ENCODE measurements at regions not wholly inside any gene's neighbourhood (a gene's known extent, or its start where the extent isn't known, plus 50 kb on each side); places are given as distances from the start of the nearest gene placed in this dataset.
A peak's percentile ranks its signal among the peaks of the same experiment; 100 is the strongest.

DNA sequence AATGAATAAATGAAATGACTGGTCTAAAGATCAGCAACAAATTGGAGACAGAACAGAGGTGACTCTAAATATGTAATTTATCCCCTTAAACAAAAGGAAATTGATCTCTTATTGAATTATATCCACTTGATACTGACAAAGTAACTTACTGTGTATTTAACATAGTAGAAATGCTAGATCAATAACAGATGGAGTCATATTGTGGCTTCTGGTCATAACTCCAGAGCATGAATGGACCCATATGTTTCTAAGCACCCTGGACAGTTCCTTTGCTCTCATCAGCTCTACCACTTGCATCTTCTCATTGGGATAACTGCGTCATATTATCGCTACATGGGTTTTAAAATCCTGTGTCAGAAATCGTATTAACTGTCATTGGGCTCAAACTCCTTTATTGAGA is 222.3 kb downstream of the ETS1 start:
- peak; percentile 17 for DNase-seq (ENCODE audit: low spot score)

DNA sequence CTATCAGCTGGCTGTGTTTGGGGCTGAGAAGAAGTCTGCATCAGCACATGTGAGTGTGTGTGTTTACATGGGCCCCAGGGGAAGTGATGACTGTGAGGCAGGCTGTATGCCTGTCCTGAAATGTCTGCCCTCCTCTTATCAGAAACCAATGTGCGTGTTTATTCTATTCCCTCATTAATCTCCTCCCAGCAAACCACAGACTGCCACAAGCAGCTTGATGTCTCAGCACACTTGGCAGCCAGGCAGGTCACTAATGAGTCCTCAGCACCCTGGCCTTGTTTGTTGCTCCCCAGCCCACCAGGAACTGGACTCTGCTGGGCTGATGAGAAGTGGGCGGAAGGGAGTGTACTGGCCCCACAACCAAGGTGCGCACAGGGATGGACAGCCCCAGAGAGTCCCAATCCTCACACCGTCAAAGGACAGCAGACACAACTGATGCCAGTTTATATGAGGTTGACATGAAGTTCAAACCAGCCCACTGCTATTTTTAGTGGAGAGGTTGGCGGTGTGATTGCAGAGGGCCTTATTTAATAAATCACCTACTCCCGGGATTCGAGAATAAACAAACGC is 225.8 kb downstream of the ETS1 start:
- DNase-seq (ENCODE audit: low spot score), result no peak

DNA sequence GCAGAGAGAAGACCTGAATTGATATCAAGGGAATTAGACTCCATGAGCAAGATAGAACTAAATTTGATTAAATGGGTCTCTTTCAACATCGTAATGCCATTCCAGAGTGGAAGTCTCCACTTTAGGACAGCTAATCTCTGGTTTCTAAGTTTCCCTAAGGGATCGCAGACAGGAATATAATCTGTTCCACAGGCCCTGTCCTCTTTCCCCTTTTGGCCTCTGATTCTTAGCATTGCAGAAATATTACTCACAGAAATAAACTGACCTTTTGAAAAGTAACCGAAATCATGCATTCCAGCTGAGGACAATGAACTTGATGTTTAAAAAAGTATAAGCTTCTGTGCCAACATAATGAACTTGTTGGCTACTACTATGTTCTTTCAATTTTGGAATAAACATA is 227.8 kb downstream of the ETS1 start:
- no peak for DNase-seq (ENCODE audit: low spot score)

DNA sequence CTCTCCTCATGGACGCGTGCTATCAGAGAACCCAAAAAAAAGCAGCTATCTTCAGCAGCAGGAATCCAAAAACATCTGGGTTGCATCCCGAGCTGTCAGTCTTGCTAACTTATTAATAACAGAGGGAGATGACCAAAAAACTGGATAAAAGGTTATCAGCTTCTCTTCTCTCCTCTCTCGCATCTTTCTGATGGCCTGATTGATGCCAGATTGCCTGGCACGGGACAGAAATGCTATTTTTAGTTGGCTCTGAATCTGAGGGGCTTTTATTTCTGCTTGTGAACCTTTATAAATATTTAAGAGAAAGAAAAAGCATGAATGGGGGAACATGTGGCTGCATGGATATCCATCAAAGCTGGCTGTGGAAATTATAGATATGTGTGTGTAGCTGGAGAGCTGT is 230.3 kb downstream of the ETS1 start:
- DNase-seq (ENCODE audit: low spot score), result no peak

DNA sequence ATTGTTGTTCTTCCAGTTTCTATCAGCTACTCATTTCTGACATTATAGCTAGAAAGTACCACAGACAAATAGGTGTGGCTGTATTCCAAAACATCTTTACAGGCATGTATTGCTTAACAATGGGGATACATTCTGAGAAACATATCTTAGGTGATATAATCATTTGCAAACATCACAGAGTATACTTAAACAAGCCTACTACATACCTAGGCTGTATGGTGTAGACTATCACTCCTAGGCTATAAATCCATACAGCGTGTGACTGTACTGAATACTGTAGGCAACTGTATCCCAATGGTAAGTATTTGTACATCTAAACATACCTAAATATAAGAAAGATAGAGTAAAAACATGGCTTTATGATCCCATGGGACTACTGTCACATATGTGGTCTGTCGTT is 231.8 kb downstream of the ETS1 start:
- DNase-seq (ENCODE audit: low spot score), result no peak

DNA sequence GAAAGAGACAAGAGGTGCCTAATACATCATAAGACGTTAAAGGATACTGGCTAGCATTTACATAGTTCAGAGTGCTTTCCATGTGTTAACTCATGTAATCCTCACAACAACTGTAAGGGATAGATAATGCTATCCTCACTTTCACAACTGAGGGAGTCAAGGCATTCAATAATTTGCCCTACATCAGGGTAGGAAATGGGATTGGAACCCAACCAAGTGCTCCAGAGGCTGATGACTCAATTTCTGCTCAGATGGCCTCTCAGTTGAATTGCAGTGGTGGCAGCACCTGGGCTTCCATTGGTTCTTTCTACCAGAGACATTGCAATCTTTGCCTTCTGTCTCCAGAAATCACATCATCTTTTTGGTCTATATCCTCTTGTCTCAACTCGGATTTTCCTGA is 232.9 kb downstream of the ETS1 start:
- no peak for DNase-seq (ENCODE audit: low spot score)

DNA sequence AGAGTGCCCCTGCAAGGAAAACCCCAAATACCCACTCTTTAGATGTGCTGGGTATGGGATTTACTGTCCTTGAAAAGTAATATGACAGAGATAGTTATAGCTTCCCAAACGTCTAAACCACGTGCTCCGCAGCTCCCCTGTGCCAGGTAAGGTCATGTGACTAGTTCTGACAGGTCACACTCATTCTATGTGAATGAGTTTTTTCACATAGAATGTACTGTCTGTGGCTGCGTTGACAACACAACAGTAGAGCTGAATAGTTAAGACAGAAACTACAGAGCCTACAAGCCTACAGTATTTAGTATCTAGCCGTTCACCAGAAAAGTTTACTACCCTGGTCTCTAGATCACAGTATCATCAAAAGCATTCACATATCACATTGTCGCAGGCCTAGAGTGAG is 236.2 kb downstream of the ETS1 start:
- no peak for DNase-seq (ENCODE audit: low spot score)

DNA sequence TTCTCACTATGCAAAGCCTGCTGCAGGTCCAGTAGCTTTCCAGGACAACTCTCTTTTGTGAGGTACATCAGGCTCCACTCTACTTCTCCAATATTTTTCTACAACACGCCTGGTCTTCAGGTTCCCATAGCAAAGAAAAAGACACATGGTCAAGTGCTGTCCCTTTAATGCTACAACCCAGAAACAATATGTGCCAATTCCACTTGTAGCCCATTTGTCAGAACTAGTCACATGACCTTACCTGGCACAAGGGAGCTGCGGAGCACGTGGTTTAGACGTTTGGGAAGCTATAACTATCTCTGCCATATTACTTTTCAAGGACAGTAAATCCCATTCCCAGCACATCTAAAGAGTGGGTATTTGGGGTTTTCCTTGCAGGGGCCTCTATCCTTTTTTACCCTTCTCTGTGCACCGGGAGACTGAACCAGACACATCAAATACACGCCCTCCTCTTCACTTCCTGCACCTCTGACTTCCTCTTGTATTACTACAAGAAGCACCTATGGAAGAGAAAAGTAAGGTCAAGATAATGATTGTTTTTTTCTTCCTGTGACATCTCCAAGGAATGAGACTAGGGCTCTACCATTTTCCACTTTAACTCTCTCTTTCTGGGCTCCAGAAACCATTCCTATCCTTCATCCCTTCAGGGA is 237.6 kb downstream of the ETS1 start:
- DNase-seq (ENCODE audit: low spot score), result no peak

DNA sequence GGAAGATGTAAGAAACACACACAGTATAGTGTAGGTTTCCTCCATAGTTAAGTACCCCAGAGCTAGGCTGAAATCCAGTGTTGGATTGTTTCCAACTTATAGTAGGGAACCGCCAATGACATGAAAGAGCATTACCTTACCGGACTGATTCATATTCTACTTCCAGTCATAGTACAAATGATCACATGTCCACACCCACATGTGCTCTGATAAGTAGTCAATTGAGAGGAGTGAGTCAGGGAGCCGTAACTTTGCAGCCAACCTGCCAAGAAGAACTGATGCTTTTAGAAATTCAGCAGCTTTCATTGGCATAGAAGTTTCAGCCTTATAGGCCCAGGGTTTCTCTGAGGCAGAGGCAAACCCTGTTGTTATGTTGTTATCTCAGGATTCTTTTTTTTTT is 240.6 kb downstream of the ETS1 start:
- peak; percentile 62 for DNase-seq (ENCODE audit: low spot score)

DNA sequence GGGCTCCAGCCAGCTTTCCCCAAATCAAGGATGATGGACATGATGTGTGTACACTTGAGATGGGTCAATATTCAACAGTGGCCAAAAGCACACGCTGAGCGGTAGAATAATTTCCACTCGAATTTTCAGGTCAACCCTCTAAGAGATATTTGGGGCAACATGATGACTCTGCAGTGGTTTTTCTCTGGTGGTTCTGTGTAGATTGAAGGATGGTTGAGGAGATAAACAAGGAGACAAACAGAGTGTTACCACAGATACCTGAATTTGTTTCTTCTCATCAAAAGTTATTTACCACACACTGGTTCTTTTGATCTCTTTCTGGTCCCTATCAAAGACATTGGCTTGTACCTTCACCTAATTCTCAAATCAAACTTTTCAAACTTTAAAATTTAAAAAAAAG is 242.0 kb downstream of the ETS1 start:
- no peak for DNase-seq (ENCODE audit: low spot score)

DNA sequence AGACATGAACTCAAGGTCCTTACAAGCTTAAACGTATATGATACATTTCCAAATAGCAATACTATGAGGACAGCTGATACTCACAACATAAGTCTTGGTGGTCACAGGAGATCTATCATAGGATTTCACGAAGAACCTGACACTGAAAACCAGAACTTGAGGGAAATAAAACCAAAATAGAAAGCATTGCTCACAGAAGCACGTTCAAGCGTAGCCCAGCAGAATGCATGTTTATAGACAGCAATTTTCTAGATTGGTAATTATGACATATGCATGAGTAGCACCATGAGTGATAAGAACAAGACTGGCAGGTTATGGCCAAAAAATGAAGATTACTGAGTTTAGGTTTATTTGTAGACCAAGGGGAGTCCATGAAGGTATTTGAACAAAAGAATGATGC is 243.5 kb downstream of the ETS1 start:
- peak; percentile 65 for DNase-seq (ENCODE audit: low spot score)

DNA sequence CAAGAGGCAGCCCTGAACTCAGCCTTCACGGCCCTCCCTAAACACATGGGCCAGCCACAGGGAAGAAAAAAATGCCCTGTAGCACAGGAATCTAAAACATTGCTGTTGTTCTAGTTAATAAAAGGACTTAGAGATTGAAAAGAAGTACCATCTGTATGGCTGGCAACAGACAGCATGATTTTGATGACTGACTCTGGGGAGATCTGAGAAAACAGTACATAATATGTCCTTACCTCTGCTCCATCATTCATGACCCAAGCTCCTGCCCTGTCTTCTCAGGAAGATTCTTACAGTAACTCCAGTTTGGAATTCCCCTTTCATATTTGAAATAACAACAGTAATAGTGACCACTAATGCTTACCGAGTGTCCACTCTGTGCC is 244.2 kb downstream of the ETS1 start:
- DNase-seq (ENCODE audit: low spot score), result no peak

DNA sequence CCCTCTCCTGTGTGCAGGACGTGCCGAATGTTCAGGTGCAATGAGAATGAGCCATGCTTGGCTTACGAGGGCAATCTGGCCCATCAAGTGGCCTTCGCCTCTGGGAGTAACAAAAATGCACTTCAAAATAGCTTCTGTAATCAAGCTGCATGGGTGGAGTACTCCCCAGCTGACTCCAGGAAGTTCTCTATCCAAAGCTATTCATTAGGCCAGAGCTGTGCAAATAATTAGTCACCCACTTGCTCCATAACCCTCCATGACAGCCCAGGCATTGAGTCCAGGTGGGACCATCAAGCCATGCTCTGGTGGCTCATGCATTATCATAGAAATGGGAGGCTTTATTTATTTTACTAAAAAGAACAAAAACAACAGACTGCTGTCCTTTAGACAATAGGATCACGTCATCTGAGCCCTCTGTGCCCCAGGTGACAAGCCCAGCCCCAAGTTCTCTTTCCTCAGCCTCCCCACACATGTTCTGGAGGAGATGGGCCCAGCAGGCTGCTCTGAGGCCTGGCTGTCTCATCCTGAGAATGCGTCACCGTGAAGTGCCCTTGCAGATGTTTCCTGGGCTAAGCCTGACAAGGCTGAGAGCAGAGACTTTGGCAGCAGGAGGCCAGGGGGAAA is 244.7 kb downstream of the ETS1 start:
- peak; percentile 94 for DNase-seq (ENCODE audit: low spot score)

DNA sequence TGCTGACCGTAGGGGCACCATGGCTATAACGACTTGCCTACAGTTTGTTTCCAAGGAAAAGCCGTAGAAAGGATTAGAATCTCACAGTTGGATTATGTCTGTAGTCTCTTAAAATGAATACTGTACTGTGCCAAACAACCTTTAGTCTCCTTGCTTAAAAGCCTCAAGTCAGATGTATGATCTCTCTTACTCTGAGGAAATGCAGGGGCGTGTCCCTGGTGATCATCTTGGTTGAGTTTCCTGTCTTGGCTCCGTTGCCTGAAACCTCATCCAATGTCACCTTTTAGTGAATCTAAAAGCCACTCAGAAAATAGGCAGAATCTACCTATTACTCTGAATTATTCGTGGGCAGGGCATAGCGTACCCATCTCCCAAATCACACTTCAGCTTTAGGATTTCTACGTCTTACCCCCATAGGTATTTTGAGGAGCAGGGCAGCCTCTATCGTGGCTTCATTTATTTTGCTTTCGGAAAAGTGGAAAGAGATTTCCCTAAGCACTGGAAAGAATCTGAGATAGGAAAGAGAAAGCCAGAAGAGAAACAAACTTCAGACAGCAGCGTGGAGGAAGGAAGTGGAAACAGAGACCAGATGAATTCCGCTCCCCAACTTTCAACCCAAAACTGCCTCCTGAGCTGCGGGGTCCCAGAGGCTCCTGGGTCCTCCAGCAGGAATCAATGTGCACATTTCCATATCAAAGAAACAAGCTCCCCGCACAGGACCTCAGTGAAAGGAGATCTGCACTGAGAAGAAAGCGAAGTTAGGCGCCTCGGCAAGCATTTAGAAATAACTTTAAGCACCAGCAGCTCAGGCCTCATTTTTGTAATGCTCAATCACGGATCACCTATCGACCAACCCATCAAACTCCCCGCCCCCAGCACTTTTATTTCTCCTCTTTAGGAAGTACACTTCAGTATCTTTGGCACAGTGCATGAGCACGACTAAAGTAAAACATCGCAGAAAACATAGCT is 245.8 kb downstream of the ETS1 start:
- DNase-seq (ENCODE audit: low spot score), result peak; percentile 72

DNA sequence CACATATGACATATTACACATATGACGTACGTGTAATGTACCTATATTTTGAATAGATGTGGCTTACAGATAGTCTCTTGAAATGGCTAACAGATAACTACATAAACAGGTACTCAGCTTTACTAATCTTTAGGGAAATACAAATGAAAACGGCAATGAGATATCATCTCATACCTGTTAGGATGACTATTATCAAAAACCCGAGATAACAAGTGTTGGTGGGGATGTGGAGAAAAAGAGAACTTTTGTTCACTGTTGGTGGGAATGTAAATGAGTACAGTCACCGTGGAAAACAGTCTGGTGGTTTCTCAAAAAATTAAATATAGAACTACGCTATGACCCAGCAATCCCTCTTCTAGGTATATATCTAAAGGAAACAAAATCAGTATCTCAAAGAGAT is 247.6 kb downstream of the ETS1 start:
- DNase-seq (ENCODE audit: low spot score), result no peak

DNA sequence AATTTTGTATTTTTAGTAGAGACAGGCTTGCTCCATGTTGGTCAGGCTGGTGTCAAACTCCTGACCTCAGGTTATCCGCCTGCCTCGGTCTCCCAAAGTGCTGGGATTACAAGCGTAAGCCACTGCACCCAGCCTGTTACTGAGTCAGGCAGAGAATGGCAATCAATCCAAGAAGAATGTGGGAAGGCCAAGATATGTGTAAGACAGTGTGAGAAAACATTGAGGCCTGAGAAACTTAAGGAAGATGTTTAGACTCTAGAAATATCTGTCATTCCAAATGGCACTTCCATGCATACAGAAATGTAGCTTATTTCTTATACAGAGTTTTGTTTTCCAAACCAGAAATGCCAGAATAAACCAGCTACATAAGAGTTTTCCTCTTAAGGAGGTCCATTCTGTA is 248.5 kb downstream of the ETS1 start:
- no peak for DNase-seq (ENCODE audit: low spot score)

DNA sequence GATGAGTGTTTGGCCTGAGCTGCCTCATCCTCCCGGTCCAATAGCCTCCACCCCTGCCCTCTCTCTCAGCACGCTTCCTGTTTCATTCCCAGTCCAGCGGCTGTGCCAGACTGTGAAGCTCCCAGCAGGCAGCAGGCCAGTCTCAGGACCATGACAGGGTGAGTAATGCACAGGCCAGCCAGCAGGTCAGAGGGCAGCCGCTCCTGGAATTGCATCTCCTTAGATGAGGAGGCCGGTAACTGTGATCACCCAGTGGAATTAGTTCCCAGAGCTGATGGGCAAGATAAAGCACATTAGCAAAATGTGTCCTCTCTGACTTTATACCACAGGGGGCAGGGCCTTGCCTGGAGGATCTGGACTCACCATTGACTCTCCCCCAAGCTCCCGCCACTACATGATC is 251.2 kb downstream of the ETS1 start:
- no peak for DNase-seq (ENCODE audit: low spot score)

DNA sequence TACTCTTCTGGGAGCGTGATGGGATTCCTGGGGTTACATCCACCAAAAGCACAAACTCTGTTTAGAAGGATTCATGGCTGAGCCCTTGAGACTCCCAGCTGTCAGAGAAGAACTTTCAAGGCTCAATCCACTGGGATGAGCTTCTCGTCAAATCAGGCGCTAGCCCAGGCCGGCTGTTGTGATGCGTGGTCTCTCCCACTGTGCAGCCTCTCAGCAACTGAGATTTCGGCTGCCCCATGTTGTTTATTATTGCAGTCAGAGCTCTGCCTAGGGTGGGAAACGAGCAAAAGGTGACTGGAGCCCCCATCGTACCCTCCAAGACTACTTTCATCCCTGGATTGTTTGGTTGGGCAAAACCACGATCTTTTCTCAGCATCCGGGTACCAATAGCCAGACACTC is 251.6 kb downstream of the ETS1 start:
- DNase-seq (ENCODE audit: low spot score), result no peak

DNA sequence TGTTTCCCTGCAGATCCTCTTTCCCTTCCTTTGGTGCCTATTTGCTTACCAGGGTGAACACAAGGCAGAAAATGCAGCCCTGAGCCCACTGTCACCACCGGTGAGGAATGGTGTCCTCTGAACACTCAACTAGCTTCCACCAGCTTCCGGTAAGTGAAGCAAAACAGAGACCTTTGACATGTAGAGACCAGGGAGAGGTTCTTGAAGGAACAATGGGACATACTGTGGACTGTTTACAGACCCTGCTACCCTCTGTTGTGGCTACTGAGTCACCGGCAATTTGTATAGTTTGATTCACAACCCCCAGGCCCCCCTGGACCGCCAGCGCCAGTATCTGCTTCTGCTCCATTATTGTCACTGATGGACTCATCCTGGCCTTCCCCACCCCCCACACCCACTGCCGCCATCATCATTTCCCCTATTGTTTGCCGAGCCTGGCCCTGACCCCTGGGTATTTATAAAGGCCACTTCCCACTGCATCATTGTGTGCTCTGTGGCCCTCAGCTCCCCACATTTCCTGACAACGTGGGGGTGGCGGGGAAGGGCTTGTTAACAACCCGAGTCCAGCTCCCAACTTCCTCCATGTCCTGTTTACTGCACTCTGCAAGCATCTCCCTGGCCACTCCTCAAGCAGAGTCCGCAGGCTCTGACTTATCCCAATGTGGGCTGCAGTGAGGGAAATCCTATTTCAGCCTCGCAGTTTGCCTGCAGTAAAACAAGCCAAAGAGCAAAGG is 252.9 kb downstream of the ETS1 start:
- no peak for DNase-seq (ENCODE audit: low spot score)

DNA sequence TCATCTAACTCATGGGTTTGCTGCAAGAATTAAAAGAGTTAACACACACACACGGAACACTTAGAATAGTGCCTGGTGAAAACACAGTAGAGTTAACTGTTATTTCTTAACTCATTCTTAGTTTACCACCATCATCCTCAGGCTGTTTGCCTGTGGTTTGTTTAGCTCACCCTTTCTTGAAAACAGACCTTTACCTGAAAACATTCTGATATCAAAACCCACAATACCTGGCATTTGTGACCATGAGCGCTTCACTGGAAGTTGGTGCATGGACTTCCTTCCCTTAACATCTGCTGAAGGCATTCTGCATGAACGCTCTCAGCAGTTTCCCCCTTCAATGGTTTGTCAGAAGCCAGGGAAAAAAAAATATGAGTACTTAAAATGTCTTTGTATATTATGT is 256.0 kb downstream of the ETS1 start:
- DNase-seq (ENCODE audit: low spot score), result no peak

DNA sequence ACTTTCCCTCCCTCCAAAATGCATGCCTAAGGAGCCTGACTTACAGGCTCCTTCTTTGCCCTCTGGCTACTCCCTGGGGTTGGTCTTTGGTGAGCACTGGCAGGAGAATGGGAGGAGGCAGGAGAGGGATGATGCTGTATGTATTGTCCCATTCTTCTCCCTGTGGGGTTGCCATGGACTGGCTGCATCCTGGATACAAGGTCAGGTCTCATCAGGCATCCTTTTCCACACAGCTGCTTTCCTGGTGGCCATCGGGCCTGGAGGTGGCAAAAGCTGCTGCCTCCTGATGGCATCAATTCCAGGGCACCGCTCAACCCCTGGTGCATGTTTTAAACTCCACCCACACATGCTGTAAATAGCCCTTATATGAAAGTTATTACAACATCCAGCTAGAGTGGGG is 257.2 kb downstream of the ETS1 start:
- DNase-seq (ENCODE audit: low spot score), result no peak

DNA sequence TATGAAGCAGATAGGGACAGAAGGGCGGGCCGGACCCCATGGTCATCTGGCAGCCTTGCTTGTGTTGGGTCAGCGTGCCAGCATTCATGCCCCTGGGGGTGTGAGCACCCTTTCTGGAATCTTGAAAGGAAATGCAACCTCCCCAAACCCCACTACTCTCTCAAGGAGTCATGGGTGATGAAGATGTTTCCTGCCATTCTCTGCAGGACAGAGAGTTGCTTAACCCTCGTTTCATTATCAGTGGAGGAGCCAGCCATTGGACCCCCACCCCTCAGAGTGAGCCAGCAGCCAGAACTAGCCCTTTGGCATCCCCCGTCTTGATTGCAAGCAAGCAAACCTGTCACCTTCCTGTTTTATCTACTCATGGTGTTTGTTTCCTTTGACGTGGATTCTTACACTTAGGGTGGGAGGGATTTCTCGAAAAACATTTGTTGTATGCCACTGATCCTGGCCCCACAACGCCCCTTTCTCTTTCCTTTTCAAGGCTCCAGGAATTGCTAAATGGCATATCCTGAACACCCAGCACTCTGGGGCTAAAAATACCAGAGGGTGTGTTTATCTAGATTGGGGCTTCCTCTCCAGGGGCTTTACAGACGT is 258.3 kb downstream of the ETS1 start:
- no peak for DNase-seq (ENCODE audit: low spot score)

Measured in activated CD4-positive, alpha-beta T cell treated with anti-CD3 and anti-CD28 coated beads, Interleukin-2, Interleukin-4, amounts not matched to agents 100 ng/mL and 50 ng/mL, durations not matched to agents 16 hours and 8 hours (primary cell).